ENCODE measurements at regions not wholly inside any gene's neighbourhood (a gene's known extent, or its start where the extent isn't known, plus 50 kb on each side); places are given as distances from the start of the nearest gene placed in this dataset.

DNA sequence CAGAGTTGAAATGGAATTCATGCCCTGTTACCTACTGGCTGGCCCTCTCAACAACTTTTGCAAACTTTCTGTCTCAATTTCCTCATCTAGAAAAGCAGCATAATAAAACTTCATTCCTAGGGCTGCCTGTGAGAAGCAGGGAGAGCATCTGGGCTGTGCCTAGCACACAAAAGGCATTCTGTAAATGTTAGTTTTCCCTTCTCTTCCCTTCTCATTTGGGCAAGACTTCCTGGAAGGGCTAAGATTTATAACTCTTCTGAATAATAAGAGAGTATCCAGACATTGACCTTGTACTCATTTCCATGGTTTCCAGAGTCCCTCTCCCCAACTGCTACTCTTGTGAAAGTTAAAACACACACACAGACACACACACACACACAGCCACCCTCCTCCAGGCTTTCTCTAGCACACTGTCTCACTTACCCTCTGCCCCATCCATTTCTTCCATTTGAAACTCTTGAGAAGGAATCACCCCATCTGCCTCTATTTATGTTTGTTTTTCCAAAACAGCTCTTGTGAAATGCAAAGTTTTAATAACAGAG lies 302.1 kb downstream of the SMAD2 start:
- ChIA-PET CTCF (ENCODE audit: low intra/inter-chr PET ratio) (no interaction called here), POLR2A (no interaction called here)
- no TSS peak for BruUV-seq (replicated peaks)
- no peak overlapping the region for H3K4me3 ChIP-seq
- ATAC-seq (no peak), FAIRE-seq (no peak), DNase-seq (ENCODE audit: extremely low read depth in 1 of 4, low spot score in 3 of 4) (no peak)
- TF ChIP-seq SIRT6 (IDR thresholded peaks at IDR 0.05; ENCODE audit: low read depth, low read length) (no peak), SP1 (CRISPR knock-in tag; IDR thresholded peaks at IDR 0.05) (no peak), ZNF354B (CRISPR knock-in tag; IDR thresholded peaks at IDR 0.05) (no peak), ZNF174 (CRISPR knock-in tag; IDR thresholded peaks at IDR 0.05) (no peak), TAF9B (IDR thresholded peaks at IDR 0.05; ENCODE audit: partially characterized antibody) (no peak), FOS (IDR thresholded peaks at IDR 0.05; ENCODE audit: extremely low read depth, insufficient read length) (no peak), CREB1 (IDR thresholded peaks at IDR 0.05) (no peak), CREB1 (CRISPR knock-in tag; IDR thresholded peaks at IDR 0.05) (no peak), ESRRB (CRISPR knock-in tag; IDR thresholded peaks at IDR 0.05; ENCODE audit: borderline replicate concordance) (no peak), ZNF644 (tag; IDR thresholded peaks at IDR 0.05; ENCODE audit: low read depth) (no peak), NFIC (IDR thresholded peaks at IDR 0.05) (no peak), CSDE1 (IDR thresholded peaks at IDR 0.05) (no peak), RB1 (IDR thresholded peaks at IDR 0.05; ENCODE audit: low read depth) (no peak), RBM17 (IDR thresholded peaks at IDR 0.05; ENCODE audit: borderline replicate concordance, low read depth, low read length) (no peak), TOE1 (IDR thresholded peaks at IDR 0.05; ENCODE audit: borderline replicate concordance) (no peak), TOE1 (CRISPR knock-in tag; IDR thresholded peaks at IDR 0.05; ENCODE audit: borderline replicate concordance, low read depth) (no peak), SMARCB1 (IDR thresholded peaks at IDR 0.05; ENCODE audit: insufficient read length, low read depth) (no peak), TAF1 (IDR thresholded peaks at IDR 0.05; ENCODE audit: control insufficient read depth, extremely low read depth, insufficient read depth, low read length, severe bottlenecking) (no peak)
- TF ChIP-seq, protein P1, sequence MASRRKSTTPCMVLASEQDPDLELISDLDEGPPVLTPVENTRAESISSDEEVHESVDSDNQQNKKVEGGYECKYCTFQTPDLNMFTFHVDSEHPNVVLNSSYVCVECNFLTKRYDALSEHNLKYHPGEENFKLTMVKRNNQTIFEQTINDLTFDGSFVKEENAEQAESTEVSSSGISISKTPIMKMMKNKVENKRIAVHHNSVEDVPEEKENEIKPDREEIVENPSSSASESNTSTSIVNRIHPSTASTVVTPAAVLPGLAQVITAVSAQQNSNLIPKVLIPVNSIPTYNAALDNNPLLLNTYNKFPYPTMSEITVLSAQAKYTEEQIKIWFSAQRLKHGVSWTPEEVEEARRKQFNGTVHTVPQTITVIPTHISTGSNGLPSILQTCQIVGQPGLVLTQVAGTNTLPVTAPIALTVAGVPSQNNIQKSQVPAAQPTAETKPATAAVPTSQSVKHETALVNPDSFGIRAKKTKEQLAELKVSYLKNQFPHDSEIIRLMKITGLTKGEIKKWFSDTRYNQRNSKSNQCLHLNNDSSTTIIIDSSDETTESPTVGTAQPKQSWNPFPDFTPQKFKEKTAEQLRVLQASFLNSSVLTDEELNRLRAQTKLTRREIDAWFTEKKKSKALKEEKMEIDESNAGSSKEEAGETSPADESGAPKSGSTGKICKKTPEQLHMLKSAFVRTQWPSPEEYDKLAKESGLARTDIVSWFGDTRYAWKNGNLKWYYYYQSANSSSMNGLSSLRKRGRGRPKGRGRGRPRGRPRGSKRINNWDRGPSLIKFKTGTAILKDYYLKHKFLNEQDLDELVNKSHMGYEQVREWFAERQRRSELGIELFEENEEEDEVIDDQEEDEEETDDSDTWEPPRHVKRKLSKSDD (conservative IDR thresholded peaks at IDR 0.05; ENCODE audit: low read length), result no peak
- TF ChIP-seq, protein P2, sequence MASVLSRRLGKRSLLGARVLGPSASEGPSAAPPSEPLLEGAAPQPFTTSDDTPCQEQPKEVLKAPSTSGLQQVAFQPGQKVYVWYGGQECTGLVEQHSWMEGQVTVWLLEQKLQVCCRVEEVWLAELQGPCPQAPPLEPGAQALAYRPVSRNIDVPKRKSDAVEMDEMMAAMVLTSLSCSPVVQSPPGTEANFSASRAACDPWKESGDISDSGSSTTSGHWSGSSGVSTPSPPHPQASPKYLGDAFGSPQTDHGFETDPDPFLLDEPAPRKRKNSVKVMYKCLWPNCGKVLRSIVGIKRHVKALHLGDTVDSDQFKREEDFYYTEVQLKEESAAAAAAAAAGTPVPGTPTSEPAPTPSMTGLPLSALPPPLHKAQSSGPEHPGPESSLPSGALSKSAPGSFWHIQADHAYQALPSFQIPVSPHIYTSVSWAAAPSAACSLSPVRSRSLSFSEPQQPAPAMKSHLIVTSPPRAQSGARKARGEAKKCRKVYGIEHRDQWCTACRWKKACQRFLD (CRISPR knock-in tag; IDR thresholded peaks at IDR 0.05), result no peak
- TF ChIP-seq, protein P3, sequence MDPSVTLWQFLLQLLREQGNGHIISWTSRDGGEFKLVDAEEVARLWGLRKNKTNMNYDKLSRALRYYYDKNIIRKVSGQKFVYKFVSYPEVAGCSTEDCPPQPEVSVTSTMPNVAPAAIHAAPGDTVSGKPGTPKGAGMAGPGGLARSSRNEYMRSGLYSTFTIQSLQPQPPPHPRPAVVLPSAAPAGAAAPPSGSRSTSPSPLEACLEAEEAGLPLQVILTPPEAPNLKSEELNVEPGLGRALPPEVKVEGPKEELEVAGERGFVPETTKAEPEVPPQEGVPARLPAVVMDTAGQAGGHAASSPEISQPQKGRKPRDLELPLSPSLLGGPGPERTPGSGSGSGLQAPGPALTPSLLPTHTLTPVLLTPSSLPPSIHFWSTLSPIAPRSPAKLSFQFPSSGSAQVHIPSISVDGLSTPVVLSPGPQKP (CRISPR knock-in tag; IDR thresholded peaks at IDR 0.05), result no peak
- no peaks in the 10 kb centered on the region for H3K4me1 ChIP-seq (replicated peaks in 1 of 2; ENCODE audit: control insufficient read depth in 2 of 2, insufficient read depth in 2 of 2, low read length in 2 of 2)
- H2AFZ ChIP-seq (ENCODE audit: low read depth, low read length), result no peak overlapping the region
- H4K20me1 ChIP-seq (replicated peaks; ENCODE audit: control insufficient read depth, insufficient read depth, low read length), result no peaks in the 10 kb centered on the region
- intact Hi-C loops (cut with micrococcal nuclease) (no loop called here), in situ Hi-C loops (cut with MboI) (no loop called here)
- H3K9me3 ChIP-seq (replicated peaks; ENCODE audit: control insufficient read depth, insufficient read depth, low read depth, low read length), result no peaks in the 10 kb centered on the region
- no peak overlapping the region for H3K27ac ChIP-seq (ENCODE audit: extremely low read depth, low read depth, low read length)
- H3K9me1 ChIP-seq (ENCODE audit: control insufficient read depth, insufficient read depth, low read length), result no peaks in the 10 kb centered on the region
- H3K9ac ChIP-seq (ENCODE audit: insufficient read depth in 1 of 2, low read depth in 2 of 2, low read length in 2 of 2), result no peak overlapping the region
- no peaks in the 10 kb centered on the region for H3K36me3 ChIP-seq (ENCODE audit: control insufficient read depth, insufficient read depth, low read length)
- H3K4me2 ChIP-seq (ENCODE audit: insufficient read depth, low read length), result no peak overlapping the region
- H3K79me2 ChIP-seq (ENCODE audit: control insufficient read depth, insufficient read depth, low read length), result no peaks in the 10 kb centered on the region
- no peaks in the 10 kb centered on the region for H3K27me3 ChIP-seq (ENCODE audit: control insufficient read depth in 2 of 2, insufficient read depth in 2 of 2, low read length in 2 of 2)

Measured in K562 (cell line).